Omental fat pad (tissue), 3 donors: ENCODE measurements at regions not wholly inside any gene's neighbourhood (a gene's known extent, or its start where the extent isn't known, plus 50 kb on each side); places are given as distances from the start of the nearest gene placed in this dataset.

Source experiments
- ATAC-seq: fragments of 150-250 bp; one replicate; pipeline ENCODE4 v1.9.1; 2016; ENCODE audit warnings: mild to moderate bottlenecking, moderate library complexity; ENCODE audit not compliant: low FRiP score
- DNase-seq: peaks from one replicate; pipeline ENCODE4 v3.0.0-alpha.2; 2019; ENCODE audit warnings: low spot score
- TF ChIP-seq, protein P1 (sequence below), 3 donors: fragments of 450-650 bp; IDR thresholded peaks; one replicate each; pipeline ENCODE4 v1.5.1; 2016 to 2017; ENCODE audit warnings: antibody characterized with exemption in 3 of 3, mild to moderate bottlenecking in 3 of 3, moderate library complexity in 2 of 3

DNA sequence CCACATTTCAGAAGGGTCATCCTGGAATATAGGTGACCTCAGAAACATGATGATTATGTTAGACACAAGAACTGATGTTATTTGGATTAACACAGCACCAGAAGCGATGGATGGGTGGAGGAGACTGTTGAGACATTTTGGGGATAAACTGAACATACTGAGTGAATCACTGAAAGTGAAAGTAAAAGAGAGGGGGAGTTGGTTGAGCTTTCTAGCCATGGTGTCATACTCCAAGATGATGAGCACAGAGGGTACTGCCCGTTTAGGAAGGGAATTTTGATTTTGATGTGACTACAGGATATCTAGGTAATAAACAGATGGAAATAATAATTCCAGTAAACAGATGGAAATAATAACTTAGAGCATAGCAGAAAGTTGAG is 248.0 kb upstream of the NPY start:
- no peak for DNase-seq
- ATAC-seq: no peak
- TF ChIP-seq, protein P1, sequence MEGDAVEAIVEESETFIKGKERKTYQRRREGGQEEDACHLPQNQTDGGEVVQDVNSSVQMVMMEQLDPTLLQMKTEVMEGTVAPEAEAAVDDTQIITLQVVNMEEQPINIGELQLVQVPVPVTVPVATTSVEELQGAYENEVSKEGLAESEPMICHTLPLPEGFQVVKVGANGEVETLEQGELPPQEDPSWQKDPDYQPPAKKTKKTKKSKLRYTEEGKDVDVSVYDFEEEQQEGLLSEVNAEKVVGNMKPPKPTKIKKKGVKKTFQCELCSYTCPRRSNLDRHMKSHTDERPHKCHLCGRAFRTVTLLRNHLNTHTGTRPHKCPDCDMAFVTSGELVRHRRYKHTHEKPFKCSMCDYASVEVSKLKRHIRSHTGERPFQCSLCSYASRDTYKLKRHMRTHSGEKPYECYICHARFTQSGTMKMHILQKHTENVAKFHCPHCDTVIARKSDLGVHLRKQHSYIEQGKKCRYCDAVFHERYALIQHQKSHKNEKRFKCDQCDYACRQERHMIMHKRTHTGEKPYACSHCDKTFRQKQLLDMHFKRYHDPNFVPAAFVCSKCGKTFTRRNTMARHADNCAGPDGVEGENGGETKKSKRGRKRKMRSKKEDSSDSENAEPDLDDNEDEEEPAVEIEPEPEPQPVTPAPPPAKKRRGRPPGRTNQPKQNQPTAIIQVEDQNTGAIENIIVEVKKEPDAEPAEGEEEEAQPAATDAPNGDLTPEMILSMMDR (IDR thresholded peaks at IDR 0.05): no peak

GRCh38 chr7:24038993-24039392 is 245.0 kb upstream of the NPY start:
- DNase-seq (no peak), ATAC-seq (no peak)
- TF ChIP-seq, protein P1 (IDR thresholded peaks at IDR 0.05): no peak

- no peak for ATAC-seq
- no peak for DNase-seq
- TF ChIP-seq, protein P1 (IDR thresholded peaks at IDR 0.05): no peak
Observed at GRCh38 chr7:24039991-24040624, 243.9 kb upstream of the NPY start.

- TF ChIP-seq, protein P1 (IDR thresholded peaks at IDR 0.05): no peak
- ATAC-seq (no peak), DNase-seq (no peak)
Observed at GRCh38 chr7:24042028-24042427, 242.0 kb upstream of the NPY start.

DNA sequence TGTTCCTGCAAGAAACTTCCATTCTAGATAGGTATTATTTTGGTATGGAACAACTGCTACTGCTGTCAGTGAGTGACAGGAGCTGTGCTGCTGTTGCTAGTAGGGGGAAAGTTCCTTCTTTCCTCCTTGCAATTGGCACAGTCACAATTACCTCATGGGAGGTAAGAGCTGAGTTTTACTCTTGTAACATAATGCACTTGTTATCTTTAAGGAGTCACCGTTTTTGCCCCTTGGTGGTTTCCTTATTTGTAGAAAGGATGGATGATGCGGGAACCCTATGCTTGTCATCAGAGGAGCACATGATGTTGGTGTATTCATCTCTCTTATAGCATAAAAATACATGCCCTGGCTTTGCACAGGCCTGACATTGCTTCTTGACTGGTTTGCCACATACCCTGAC is 234.7 kb upstream of the NPY start:
- DNase-seq (no peak), ATAC-seq (no peak)
- TF ChIP-seq, protein P1 (IDR thresholded peaks at IDR 0.05): no peak

DNA sequence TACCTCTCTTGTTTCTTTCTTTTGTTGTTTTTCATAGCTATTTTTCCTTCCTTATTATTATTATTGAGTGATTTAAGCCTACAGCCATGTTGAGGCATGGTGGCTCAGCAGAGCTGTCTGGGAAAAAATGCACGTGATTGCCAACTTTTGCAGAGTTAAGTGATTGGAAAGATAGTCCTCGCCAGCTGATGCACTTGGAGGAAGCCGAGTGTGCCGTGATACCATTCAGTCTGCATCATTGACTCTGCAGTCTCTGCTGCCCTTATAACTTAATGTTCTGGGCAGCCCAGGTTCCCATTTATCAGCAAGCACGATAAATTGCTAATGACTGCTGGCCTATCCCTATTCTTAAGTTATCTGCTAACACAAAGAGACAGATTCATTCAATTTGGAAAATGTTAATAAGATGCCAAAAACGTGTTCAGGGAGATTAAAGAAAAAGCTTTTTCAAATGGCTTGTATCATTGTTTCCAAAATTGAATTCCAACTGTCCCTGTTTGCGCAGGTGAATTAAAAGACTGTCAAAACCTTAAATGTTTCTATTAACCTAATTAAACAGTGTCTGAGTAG is 232.9 kb upstream of the NPY start:
- DNase-seq (no peak), ATAC-seq (no peak)
- TF ChIP-seq, protein P1 (IDR thresholded peaks at IDR 0.05): no peak

GRCh38 chr7:24051651-24052050 is 232.3 kb upstream of the NPY start:
- no peak for DNase-seq
- ATAC-seq: no peak
- TF ChIP-seq, protein P1 (IDR thresholded peaks at IDR 0.05): no peak
